ENCODE measurements at regions not wholly inside any gene's neighbourhood (a gene's known extent, or its start where the extent isn't known, plus 50 kb on each side); places are given as distances from the start of the nearest gene placed in this dataset.
A peak's percentile ranks its signal among the peaks of the same experiment; 100 is the strongest.

- dilution Hi-C loops (cut with HindIII; ENCODE audit: low sequenced_read_pairs, unreplicated experiment) = no loop called here
- TF ChIP-seq SMC3 (IDR thresholded peaks at IDR 0.05; ENCODE audit: low read depth, low read length) = no peak
- TF ChIP-seq MAZ (IDR thresholded peaks at IDR 0.05; ENCODE audit: borderline replicate concordance, low read depth, low read length) = no peak
- no peak for TF ChIP-seq POLR2A (IDR thresholded peaks at IDR 0.05; ENCODE audit: low read depth, low read length)
- no peak for TF ChIP-seq RFX5 (IDR thresholded peaks at IDR 0.05; ENCODE audit: low read depth, low read length)
- no peak for TF ChIP-seq MXI1 (IDR thresholded peaks at IDR 0.05; ENCODE audit: borderline replicate concordance, low read depth, low read length)
- TF ChIP-seq ELK1 (IDR thresholded peaks at IDR 0.05; ENCODE audit: borderline replicate concordance, low read depth, low read length) = no peak
- no peak for TF ChIP-seq MAFK (IDR thresholded peaks at IDR 0.05; ENCODE audit: low read depth, low read length)
- no peak for TF ChIP-seq CEBPB (IDR thresholded peaks at IDR 0.05; ENCODE audit: low read depth, low read length)
- TF ChIP-seq USF2 (IDR thresholded peaks at IDR 0.05; ENCODE audit: low read depth, low read length) = no peak
- TF ChIP-seq CHD1 (IDR thresholded peaks at IDR 0.05; ENCODE audit: low read depth, low read length) = no peak
- no peak for TF ChIP-seq CTCF (conservative IDR thresholded peaks at IDR 0.05; ENCODE audit: low read depth, low read length)
- TF ChIP-seq NFE2L2 (IDR thresholded peaks at IDR 0.05; ENCODE audit: low read depth, low read length) = no peak
- TF ChIP-seq RAD21 (IDR thresholded peaks at IDR 0.05; ENCODE audit: low read length) = no peak
- TF ChIP-seq BHLHE40 (IDR thresholded peaks at IDR 0.05; ENCODE audit: low read depth, low read length) = no peak
- TF ChIP-seq FOS (IDR thresholded peaks at IDR 0.05; ENCODE audit: low read depth, low read length) = no peak
Measured at GRCh38 chr2:105489168-105489878, 90.5 kb upstream of the FHL2 start.

More at GRCh38 chr2:105489168-105489878, 90.5 kb upstream of the FHL2 start:
- no peak overlapping the region for H2AFZ ChIP-seq (replicated peaks; ENCODE audit: low read length, poor library complexity)
- peaks cover 16% of the 10 kb centered on the region for H3K4me1 ChIP-seq (ENCODE audit: control insufficient read depth, insufficient read depth, low read length)
- no TSS peak for BruUV-seq (replicated peaks)
- peaks cover 27% of the 10 kb centered on the region for H3K27me3 ChIP-seq (ENCODE audit: control insufficient read depth, insufficient read depth, low read length)
- peak overlapping the region; percentile 17; the same call in 1 of the 2 replicates for H3K18ac ChIP-seq (ENCODE audit: low read depth, low read length)
- POLR2A ChIA-PET (ENCODE audit: unreplicated experiment) = interaction anchor here (0.5 kb wide), 1 partner anchor 93 kb away, joined by 3 read pairs; no protein-coding TSS in a partner anchor
- no peak overlapping the region for H4K8ac ChIP-seq (ENCODE audit: low read depth in 2 of 2, low read length in 2 of 2)
- H4K91ac ChIP-seq (ENCODE audit: insufficient read depth, low read depth, low read length) = peak overlapping the region; percentile 37; the same call in 1 of the 2 replicates
- H3K79me1 ChIP-seq (ENCODE audit: low read depth in 1 of 2, low read length in 2 of 2) = no peaks in the 10 kb centered on the region
- 0 out of 2 replicates have a peak overlapping the region, but pooled peaks have one; percentile 28 for H3K4ac ChIP-seq (ENCODE audit: low read depth, low read length)
- intact Hi-C loops (cut with micrococcal nuclease) = no loop called here
- no peak overlapping the region for H3K56ac ChIP-seq (ENCODE audit: extremely low read depth, insufficient read depth, low read length)
- peak overlapping the region; percentile 65 for H4K5ac ChIP-seq (ENCODE audit: low read depth, low read length)
- CTCF ChIA-PET = interaction anchor here (1.0 kb wide), 1 partner anchor 30 kb away, joined by 3 read pairs; no protein-coding TSS in a partner anchor
- H3K4me3 ChIP-seq (ENCODE audit: insufficient read depth, low read depth, low read length) = no peak overlapping the region
- H3K9ac ChIP-seq (ENCODE audit: low read depth, low read length) = no peak overlapping the region
- no peak overlapping the region for H3K4me2 ChIP-seq (ENCODE audit: low read depth, low read length)
- no peak overlapping the region for H2AK9ac ChIP-seq (replicated peaks; ENCODE audit: low read depth, low read length, poor library complexity)
- DNase-seq = no peak
- H2AK5ac ChIP-seq (ENCODE audit: low read depth, low read length) = peak overlapping the region; percentile 54
- H3K9me3 ChIP-seq (ENCODE audit: control insufficient read depth, insufficient read depth, low read length) = peaks cover 17% of the 10 kb centered on the region
- H3K23ac ChIP-seq (ENCODE audit: low read depth, low read length) = no peak overlapping the region
- H2BK15ac ChIP-seq (ENCODE audit: low read depth, low read length) = peak overlapping the region; percentile 84; the same call in 1 of the 3 replicates
- ATAC-seq (ENCODE audit: low read depth) = no peak
- H3K36me3 ChIP-seq (ENCODE audit: control insufficient read depth, insufficient read depth, low read length) = no peaks in the 10 kb centered on the region
- 100% methylated on average over 1 of the region's 3 CpGs; no CpG with 5 or more reads in 1 of the 2 experiments for WGBS, 2 experiments (ENCODE audit: extremely low coverage in 2 of 2, insufficient read length in 1 of 2)
- no peak overlapping the region for H3K27ac ChIP-seq (ENCODE audit: insufficient read depth, low read length)
- H4K20me1 ChIP-seq (ENCODE audit: insufficient read depth, low read length) = peaks cover 6% of the 10 kb centered on the region; the same call in 1 of the 2 replicates
- peaks cover 14% of the 10 kb centered on the region for H3K9me1 ChIP-seq (ENCODE audit: insufficient read depth, low read length)
- H2BK5ac ChIP-seq (ENCODE audit: low read depth, low read length, poor library complexity, severe bottlenecking) = no peak overlapping the region
- in situ Hi-C loops (cut with MboI; ENCODE audit: low sequenced_read_pairs) = no loop called here
- H2BK120ac ChIP-seq (ENCODE audit: low read depth, low read length) = no peak overlapping the region
- H3K14ac ChIP-seq (replicated peaks; ENCODE audit: low read depth, low read length) = 0 out of 2 replicates have a peak overlapping the region, but pooled peaks have one; percentile 45
- H2BK20ac ChIP-seq (ENCODE audit: low read depth, low read length) = peak overlapping the region; percentile 47; the same call in 1 of the 2 replicates
